ENCODE measurements at regions not wholly inside any gene's neighbourhood (a gene's known extent, or its start where the extent isn't known, plus 50 kb on each side); places are given as distances from the start of the nearest gene placed in this dataset.

- no peak overlapping the region for H3K4me3 ChIP-seq (ENCODE audit: low read length)
- H3K4me2 ChIP-seq (ENCODE audit: low read length) = no peak overlapping the region
- no peaks in the 10 kb centered on the region for H3K4me1 ChIP-seq (ENCODE audit: control insufficient read depth, insufficient read depth, low read length)
- H3K9me3 ChIP-seq (replicated peaks; ENCODE audit: low read length) = no peaks in the 10 kb centered on the region
- H3K9ac ChIP-seq (ENCODE audit: low read depth, low read length) = no peak overlapping the region
- H3K27me3 ChIP-seq (ENCODE audit: control insufficient read depth, insufficient read depth, low read length) = peaks cover 19% of the 10 kb centered on the region
- H3K36me3 ChIP-seq (ENCODE audit: insufficient read depth, low read length) = no peaks in the 10 kb centered on the region
Measured at GRCh38 chr5:133714161-133714915, 102.0 kb upstream of the FSTL4 start.

- Histone ChIP-seq H3K4me2 (ENCODE audit: low read length) (no peak overlapping the region), H3K4me3 (ENCODE audit: low read length) (no peak overlapping the region), H3K9me3 (replicated peaks; ENCODE audit: low read length) (no peaks in the 10 kb centered on the region), H3K27me3 (ENCODE audit: control insufficient read depth, insufficient read depth, low read length) (peaks cover 21% of the 10 kb centered on the region), H3K4me1 (ENCODE audit: control insufficient read depth, insufficient read depth, low read length) (no peaks in the 10 kb centered on the region), H3K36me3 (ENCODE audit: insufficient read depth, low read length) (no peaks in the 10 kb centered on the region), H3K9ac (ENCODE audit: low read depth, low read length) (no peak overlapping the region)
Measured at GRCh38 chr5:133713751-133714150, 101.4 kb upstream of the FSTL4 start.

DNA sequence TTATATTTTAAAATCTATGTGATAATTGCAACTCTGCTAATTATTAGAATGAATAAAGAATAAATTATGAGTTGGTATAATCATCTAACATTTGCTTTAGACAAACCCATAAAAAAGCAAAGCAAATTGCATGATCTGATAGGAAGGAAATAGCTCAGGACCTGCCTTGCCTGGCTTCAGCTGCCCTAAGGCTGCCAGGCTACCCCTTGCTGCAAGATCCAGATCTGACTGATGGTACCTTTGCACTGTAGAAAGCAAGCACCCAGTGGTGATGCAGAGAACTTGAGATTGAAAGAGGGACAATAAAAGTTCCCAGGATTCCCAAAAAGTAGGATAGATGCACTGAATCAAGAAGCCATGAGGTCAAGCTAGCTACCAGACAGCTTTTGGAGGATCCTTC is 100.9 kb upstream of the FSTL4 start:
- no peak overlapping the region for H3K9ac ChIP-seq (ENCODE audit: low read depth, low read length)
- no peak overlapping the region for H3K4me3 ChIP-seq (ENCODE audit: low read length)
- peaks cover 21% of the 10 kb centered on the region for H3K27me3 ChIP-seq (ENCODE audit: control insufficient read depth, insufficient read depth, low read length)
- no peaks in the 10 kb centered on the region for H3K9me3 ChIP-seq (replicated peaks; ENCODE audit: low read length)
- H3K36me3 ChIP-seq (ENCODE audit: insufficient read depth, low read length) = no peaks in the 10 kb centered on the region
- no peaks in the 10 kb centered on the region for H3K4me1 ChIP-seq (ENCODE audit: control insufficient read depth, insufficient read depth, low read length)
- no peak overlapping the region for H3K4me2 ChIP-seq (ENCODE audit: low read length)

GRCh38 chr5:133712562-133712961 is 100.2 kb upstream of the FSTL4 start:
- no peaks in the 10 kb centered on the region for H3K9me3 ChIP-seq (replicated peaks; ENCODE audit: low read length)
- H3K4me2 ChIP-seq (ENCODE audit: low read length) = no peak overlapping the region
- H3K4me3 ChIP-seq (ENCODE audit: low read length) = no peak overlapping the region
- peaks cover 21% of the 10 kb centered on the region for H3K27me3 ChIP-seq (ENCODE audit: control insufficient read depth, insufficient read depth, low read length)
- H3K4me1 ChIP-seq (ENCODE audit: control insufficient read depth, insufficient read depth, low read length) = no peaks in the 10 kb centered on the region
- H3K9ac ChIP-seq (ENCODE audit: low read depth, low read length) = no peak overlapping the region
- H3K36me3 ChIP-seq (ENCODE audit: insufficient read depth, low read length) = no peaks in the 10 kb centered on the region

DNA sequence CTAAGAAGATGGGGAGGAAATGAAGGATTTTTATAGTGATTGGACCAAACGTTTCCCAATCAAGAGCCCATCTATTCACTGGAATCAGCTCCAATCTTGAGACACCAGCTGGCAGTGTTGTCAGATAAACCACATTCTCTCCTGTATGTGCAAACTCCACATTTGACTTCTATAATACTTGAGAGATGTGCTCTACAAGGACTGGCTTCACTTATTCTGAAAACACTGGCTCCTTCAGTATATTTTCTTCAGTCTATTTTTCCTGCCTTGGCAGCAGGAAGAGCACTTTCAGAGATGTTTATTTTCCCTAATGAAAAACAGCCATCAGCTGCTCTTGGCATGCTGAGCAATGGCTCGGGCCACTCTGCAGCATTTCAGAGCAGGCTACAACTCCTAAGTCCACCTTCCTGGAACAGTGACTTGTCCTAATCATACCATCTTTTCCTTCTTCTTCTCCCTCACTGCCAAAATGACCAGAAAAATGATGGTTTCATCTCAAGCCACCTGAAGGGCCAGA is 96.9 kb upstream of the FSTL4 start:
- Histone ChIP-seq H3K9ac (ENCODE audit: low read depth, low read length) (no peak overlapping the region), H3K4me2 (ENCODE audit: low read length) (no peak overlapping the region), H3K36me3 (ENCODE audit: insufficient read depth, low read length) (no peaks in the 10 kb centered on the region), H3K27me3 (ENCODE audit: control insufficient read depth, insufficient read depth, low read length) (peaks cover 20% of the 10 kb centered on the region), H3K4me1 (ENCODE audit: control insufficient read depth, insufficient read depth, low read length) (no peaks in the 10 kb centered on the region), H3K9me3 (replicated peaks; ENCODE audit: low read length) (no peaks in the 10 kb centered on the region), H3K4me3 (ENCODE audit: low read length) (no peak overlapping the region)

- Histone ChIP-seq H3K27me3 (ENCODE audit: control insufficient read depth, insufficient read depth, low read length) (peaks cover 16% of the 10 kb centered on the region), H3K4me3 (ENCODE audit: low read length) (no peak overlapping the region), H3K9ac (ENCODE audit: low read depth, low read length) (no peak overlapping the region), H3K36me3 (ENCODE audit: insufficient read depth, low read length) (no peaks in the 10 kb centered on the region), H3K9me3 (replicated peaks; ENCODE audit: low read length) (no peaks in the 10 kb centered on the region), H3K4me1 (ENCODE audit: control insufficient read depth, insufficient read depth, low read length) (no peaks in the 10 kb centered on the region), H3K4me2 (ENCODE audit: low read length) (no peak overlapping the region)
Measured at GRCh38 chr5:133708331-133708850, 96.0 kb upstream of the FSTL4 start.

DNA sequence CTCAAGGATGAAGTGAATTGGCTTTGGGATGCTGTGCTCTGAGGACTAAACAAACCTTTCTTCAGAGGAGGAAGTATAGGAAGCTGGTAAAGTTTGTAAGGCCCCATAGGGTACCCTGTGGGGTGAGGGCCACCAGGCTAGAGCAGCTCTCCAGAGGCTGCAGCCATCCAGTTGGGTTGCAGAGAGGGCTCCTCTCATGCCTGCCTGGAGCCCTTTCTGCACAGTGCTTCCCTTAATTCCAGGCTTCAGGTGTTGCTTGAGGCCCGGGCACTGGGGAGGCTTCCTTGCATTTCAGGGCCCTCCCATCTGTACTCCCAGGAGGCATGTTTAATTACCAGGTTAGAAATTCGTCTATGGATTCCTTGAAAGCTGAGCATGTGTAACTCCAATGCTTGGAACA is 95.3 kb upstream of the FSTL4 start:
- H3K9ac ChIP-seq (ENCODE audit: low read depth, low read length) = no peak overlapping the region
- H3K27me3 ChIP-seq (ENCODE audit: control insufficient read depth, insufficient read depth, low read length) = peaks cover 21% of the 10 kb centered on the region
- H3K4me1 ChIP-seq (ENCODE audit: control insufficient read depth, insufficient read depth, low read length) = no peaks in the 10 kb centered on the region
- H3K4me2 ChIP-seq (ENCODE audit: low read length) = no peak overlapping the region
- H3K4me3 ChIP-seq (ENCODE audit: low read length) = no peak overlapping the region
- no peaks in the 10 kb centered on the region for H3K36me3 ChIP-seq (ENCODE audit: insufficient read depth, low read length)
- no peaks in the 10 kb centered on the region for H3K9me3 ChIP-seq (replicated peaks; ENCODE audit: low read length)

DNA sequence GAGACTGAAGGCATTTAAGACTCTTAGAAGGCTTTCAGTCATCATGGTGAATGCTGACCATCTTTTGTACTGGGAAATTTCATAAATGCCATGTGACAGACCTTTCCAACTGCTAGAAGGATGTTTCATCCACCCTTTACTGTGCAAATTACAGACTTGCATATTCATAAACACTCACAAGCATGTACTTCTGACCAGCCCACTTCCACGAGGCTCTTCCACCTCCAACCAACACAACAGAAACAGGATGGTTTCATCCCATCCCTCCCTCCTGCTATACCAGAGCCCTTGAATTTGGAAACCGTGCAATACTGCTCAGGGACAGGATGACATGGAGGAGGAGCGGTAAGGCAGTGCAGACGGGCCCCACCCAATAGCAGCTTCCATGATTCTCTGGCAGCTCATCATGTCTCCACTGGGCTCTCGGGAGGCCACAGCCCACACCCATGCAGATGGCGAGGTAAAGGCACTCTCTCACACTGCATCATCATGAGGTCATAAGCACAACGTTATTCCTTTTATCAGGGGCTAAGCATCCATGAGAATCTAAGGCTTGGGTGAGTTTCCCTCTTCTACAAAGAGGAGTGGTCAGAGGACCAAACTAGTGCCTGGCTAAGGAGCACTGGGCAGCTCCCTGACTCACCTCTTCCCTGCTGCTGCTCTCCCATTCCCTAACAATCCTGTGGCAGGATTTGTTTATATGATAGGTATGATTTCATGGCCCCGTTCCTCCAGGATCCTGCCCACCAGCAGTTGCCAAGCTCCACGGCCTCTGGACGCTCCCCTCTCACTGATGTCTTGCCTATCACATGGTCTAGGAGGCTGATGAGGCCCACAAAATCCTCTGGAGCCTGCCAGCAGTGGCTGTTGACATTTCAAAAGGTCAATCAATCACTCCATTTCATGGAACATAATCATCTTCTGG is 94.4 kb upstream of the FSTL4 start:
- no peak overlapping the region for H3K9ac ChIP-seq (ENCODE audit: low read depth, low read length)
- no peaks in the 10 kb centered on the region for H3K9me3 ChIP-seq (replicated peaks; ENCODE audit: low read length)
- H3K4me3 ChIP-seq (ENCODE audit: low read length) = no peak overlapping the region
- peaks cover 22% of the 10 kb centered on the region for H3K27me3 ChIP-seq (ENCODE audit: control insufficient read depth, insufficient read depth, low read length)
- H3K4me1 ChIP-seq (ENCODE audit: control insufficient read depth, insufficient read depth, low read length) = no peaks in the 10 kb centered on the region
- H3K36me3 ChIP-seq (ENCODE audit: insufficient read depth, low read length) = no peaks in the 10 kb centered on the region
- no peak overlapping the region for H3K4me2 ChIP-seq (ENCODE audit: low read length)

GRCh38 chr5:133705331-133705730 is 93.0 kb upstream of the FSTL4 start:
- H3K9ac ChIP-seq (ENCODE audit: low read depth, low read length) = no peak overlapping the region
- H3K4me3 ChIP-seq (ENCODE audit: low read length) = no peak overlapping the region
- H3K4me1 ChIP-seq (ENCODE audit: control insufficient read depth, insufficient read depth, low read length) = no peaks in the 10 kb centered on the region
- no peaks in the 10 kb centered on the region for H3K9me3 ChIP-seq (replicated peaks; ENCODE audit: low read length)
- H3K4me2 ChIP-seq (ENCODE audit: low read length) = no peak overlapping the region
- peaks cover 22% of the 10 kb centered on the region for H3K27me3 ChIP-seq (ENCODE audit: control insufficient read depth, insufficient read depth, low read length)
- no peaks in the 10 kb centered on the region for H3K36me3 ChIP-seq (ENCODE audit: insufficient read depth, low read length)

- H3K27me3 ChIP-seq (ENCODE audit: control insufficient read depth, insufficient read depth, low read length) = peaks cover 20% of the 10 kb centered on the region
- H3K9ac ChIP-seq (ENCODE audit: low read depth, low read length) = no peak overlapping the region
- no peaks in the 10 kb centered on the region for H3K36me3 ChIP-seq (ENCODE audit: insufficient read depth, low read length)
- H3K9me3 ChIP-seq (replicated peaks; ENCODE audit: low read length) = no peaks in the 10 kb centered on the region
- no peak overlapping the region for H3K4me3 ChIP-seq (ENCODE audit: low read length)
- no peak overlapping the region for H3K4me2 ChIP-seq (ENCODE audit: low read length)
- no peaks in the 10 kb centered on the region for H3K4me1 ChIP-seq (ENCODE audit: control insufficient read depth, insufficient read depth, low read length)
Measured at GRCh38 chr5:133704411-133704810, 92.1 kb upstream of the FSTL4 start.

GRCh38 chr5:133703935-133704334 is 91.6 kb upstream of the FSTL4 start:
- Histone ChIP-seq H3K4me3 (ENCODE audit: low read length) (no peak overlapping the region), H3K36me3 (ENCODE audit: insufficient read depth, low read length) (no peaks in the 10 kb centered on the region), H3K4me1 (ENCODE audit: control insufficient read depth, insufficient read depth, low read length) (no peaks in the 10 kb centered on the region), H3K9ac (ENCODE audit: low read depth, low read length) (no peak overlapping the region), H3K27me3 (ENCODE audit: control insufficient read depth, insufficient read depth, low read length) (peaks cover 17% of the 10 kb centered on the region), H3K4me2 (ENCODE audit: low read length) (no peak overlapping the region), H3K9me3 (replicated peaks; ENCODE audit: low read length) (no peaks in the 10 kb centered on the region)
